Mesenchymal stem cell (in vitro differentiated cells and primary cell): ENCODE measurements at regions not wholly inside any gene's neighbourhood (a gene's known extent, or its start where the extent isn't known, plus 50 kb on each side); places are given as distances from the start of the nearest gene placed in this dataset.

Source experiments
- DNase-seq: peaks from one replicate; pipeline ENCODE4 v3.0.0-alpha.2; 2013
- H2AFZ ChIP-seq: one replicate; pipeline ENCODE4 v1.6.1; 2013; ENCODE audit warnings: low read depth, mild to moderate bottlenecking, control low read depth, inconsistent platforms, low read length, moderate library complexity
- H2AK5ac ChIP-seq: 2 replicates; pipeline ENCODE4 v1.6.1; 2013; ENCODE audit warnings: low read length, moderate library complexity, mild to moderate bottlenecking, inconsistent platforms; ENCODE audit not compliant: severe bottlenecking
- H2BK120ac ChIP-seq: one replicate; pipeline ENCODE4 v1.6.1; 2013; ENCODE audit warnings: low read depth, mild to moderate bottlenecking, inconsistent platforms, low read length, moderate library complexity
- H2BK12ac ChIP-seq, 2 experiments: one replicate each; pipeline ENCODE4 v1.6.1; 2013; ENCODE audit warnings: inconsistent platforms in 2 of 2, low read length in 2 of 2, mild to moderate bottlenecking in 2 of 2, moderate library complexity in 2 of 2, control low read depth in 1 of 2
- H2BK15ac ChIP-seq: one replicate; pipeline ENCODE4 v1.6.1; 2013; ENCODE audit warnings: mild to moderate bottlenecking, low read depth, inconsistent platforms; ENCODE audit not compliant: poor library complexity, severe bottlenecking
- H2BK5ac ChIP-seq: 2 replicates; pipeline ENCODE4 v1.6.1; 2013; ENCODE audit warnings: low read depth, mild to moderate bottlenecking, low read length, control low read depth, inconsistent platforms; ENCODE audit not compliant: poor library complexity, severe bottlenecking
- H3K14ac ChIP-seq, 2 experiments: one replicate each; pipeline ENCODE4 v1.6.1; 2013; ENCODE audit warnings: inconsistent platforms in 2 of 2, low read length in 2 of 2, control low read depth in 1 of 2, mild to moderate bottlenecking in 1 of 2, moderate library complexity in 1 of 2
- H3K18ac ChIP-seq, 2 experiments: one replicate each; pipeline ENCODE4 v1.6.1; 2013; ENCODE audit warnings: inconsistent platforms in 2 of 2, low read length in 2 of 2, control low read depth in 1 of 2, low read depth in 1 of 2, mild to moderate bottlenecking in 1 of 2
- H3K23ac ChIP-seq, 2 experiments: one replicate each; pipeline ENCODE4 v1.6.1; 2013; ENCODE audit warnings: inconsistent platforms in 2 of 2, low read length in 2 of 2, mild to moderate bottlenecking in 2 of 2, moderate library complexity in 2 of 2, control low read depth in 1 of 2
- H3K27ac ChIP-seq: 2 replicates; pipeline ENCODE4 v1.5.1; 2013; ENCODE audit warnings: mild to moderate bottlenecking, moderate library complexity, low read length, control low read depth, inconsistent platforms; ENCODE audit not compliant: poor library complexity, severe bottlenecking
- H3K27me3 ChIP-seq, 2 experiments: 2 replicates each; pipeline versions ENCODE4 v1.6.1 to v1.7.0; 2013; ENCODE audit warnings: low read length in 2 of 2, mild to moderate bottlenecking in 2 of 2, moderate library complexity in 2 of 2, control low read depth in 1 of 2, inconsistent platforms in 1 of 2; ENCODE audit not compliant: control insufficient read depth in 1 of 2, insufficient read depth in 1 of 2
- H3K36me3 ChIP-seq, 2 experiments: 2 replicates each; pipeline versions ENCODE4 v1.6.1 to v1.7.0; 2013; ENCODE audit warnings: low read length in 2 of 2, control low read depth in 1 of 2, inconsistent platforms in 1 of 2, low read depth in 1 of 2, mild to moderate bottlenecking in 1 of 2; ENCODE audit not compliant: insufficient read depth in 2 of 2, control insufficient read depth in 1 of 2
- H3K4ac ChIP-seq, 2 experiments: one replicate each; pipeline ENCODE4 v1.6.1; 2013; ENCODE audit warnings: inconsistent platforms in 2 of 2, low read length in 2 of 2, mild to moderate bottlenecking in 2 of 2, moderate library complexity in 2 of 2, control low read depth in 1 of 2, low read depth in 1 of 2
- H3K4me1 ChIP-seq: 2 replicates; pipeline ENCODE4 v1.6.1; 2013; ENCODE audit warnings: low read depth, low read length, control low read depth; ENCODE audit not compliant: control insufficient read depth, insufficient read depth
- H3K4me2 ChIP-seq: 2 replicates; pipeline ENCODE4 v1.6.1; 2013; ENCODE audit warnings: low read length, mild to moderate bottlenecking, inconsistent platforms; ENCODE audit not compliant: poor library complexity, severe bottlenecking
- H3K4me3 ChIP-seq, 2 experiments: 2 replicates each; pipeline versions ENCODE4 v1.5.1 to v1.7.0; 2013; ENCODE audit warnings: low read length in 2 of 2, mild to moderate bottlenecking in 2 of 2, control low read depth in 1 of 2, low read depth in 1 of 2; ENCODE audit not compliant: insufficient read depth in 1 of 2
- H3K79me1 ChIP-seq: replicated peaks from 2 replicates; pipeline ENCODE4 v1.6.1; 2013; ENCODE audit warnings: mild to moderate bottlenecking, control low read depth, low read length, inconsistent platforms; ENCODE audit not compliant: poor library complexity, severe bottlenecking
- H3K9ac ChIP-seq: 2 replicates; pipeline ENCODE4 v1.7.0; 2013; ENCODE audit warnings: mild to moderate bottlenecking, low read length, moderate library complexity
- H3K9me3 ChIP-seq: 2 replicates; pipeline ENCODE4 v1.7.0; 2013; ENCODE audit warnings: mild to moderate bottlenecking, low read length; ENCODE audit not compliant: control insufficient read depth
- H4K8ac ChIP-seq: one replicate; pipeline ENCODE4 v1.6.1; 2013; ENCODE audit warnings: inconsistent platforms, mild to moderate bottlenecking, low read length, moderate library complexity
- H4K91ac ChIP-seq: one replicate; pipeline ENCODE4 v1.6.1; 2013; ENCODE audit warnings: mild to moderate bottlenecking, low read length, inconsistent platforms
- WGBS: methylation state at CpG from one replicate; pipeline ENCODE4 v1.1.7; 2013; ENCODE audit warnings: mixed read lengths; 5-methylcytosine and 5-hydroxymethylcytosine counted together

- Histone ChIP-seq H3K27ac (no peak overlapping the region), H4K91ac (no peak overlapping the region), H3K9me3 (no peaks in the 10 kb centered on the region), H3K4me3 (no peak overlapping the region), H3K14ac (no peak overlapping the region), H3K18ac (no peak overlapping the region), H2AK5ac (no peak overlapping the region), H3K4me2 (no peak overlapping the region), H3K23ac (no peak overlapping the region), H2BK12ac (no peak overlapping the region), H3K4ac (no peak overlapping the region), H2AFZ (no peak overlapping the region), H3K79me1 (no peaks in the 10 kb centered on the region), H2BK5ac (no peak overlapping the region), H4K8ac (no peak overlapping the region), H3K36me3 (no peaks in the 10 kb centered on the region), H2BK15ac (no peak overlapping the region), H3K9ac (no peak overlapping the region), H3K4me1 (no peaks in the 10 kb centered on the region), H2BK120ac (no peak overlapping the region), H3K27me3 (no peaks in the 10 kb centered on the region)
- 100% methylated on average over 2 of the region's 2 CpGs for WGBS
- DNase-seq, result no peak
Measured at GRCh38 chr2:75333646-75334045, 134.3 kb upstream of the TACR1 start.

DNA sequence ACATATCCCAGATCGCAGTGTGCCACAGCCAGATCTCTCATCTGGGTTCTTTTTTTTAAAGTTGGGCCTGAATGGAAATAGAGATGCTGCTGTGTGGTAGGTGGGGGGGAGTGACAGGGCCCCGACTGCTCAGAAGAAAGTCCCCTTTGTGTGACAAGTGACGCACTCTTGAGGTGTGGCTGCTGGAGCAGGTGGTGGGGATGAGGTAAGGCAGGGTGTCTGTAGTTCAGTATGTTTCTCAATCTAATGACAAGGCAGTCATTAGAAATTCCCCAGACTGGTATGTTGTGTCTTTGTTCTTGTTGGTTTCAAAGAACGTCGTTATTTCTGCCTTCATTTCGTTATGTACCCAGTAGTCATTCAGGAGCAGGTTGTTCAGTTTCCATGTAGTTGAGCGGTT lies 128.8 kb upstream of the TACR1 start:
- Histone ChIP-seq H3K4me2 (no peak overlapping the region), H3K23ac (no peak overlapping the region), H3K9ac (no peak overlapping the region), H2AFZ (no peak overlapping the region), H3K18ac (no peak overlapping the region), H3K9me3 (no peaks in the 10 kb centered on the region), H3K79me1 (no peaks in the 10 kb centered on the region), H2BK120ac (no peak overlapping the region), H3K14ac (no peak overlapping the region), H4K91ac (no peak overlapping the region), H3K27ac (no peak overlapping the region), H2AK5ac (no peak overlapping the region), H2BK15ac (no peak overlapping the region), H4K8ac (no peak overlapping the region), H3K4ac (no peak overlapping the region), H2BK12ac (no peak overlapping the region), H2BK5ac (no peak overlapping the region), H3K36me3 (no peaks in the 10 kb centered on the region), H3K27me3 (no peaks in the 10 kb centered on the region), H3K4me3 (no peak overlapping the region), H3K4me1 (no peaks in the 10 kb centered on the region)
- WGBS, result 89% methylated on average over 3 of the region's 7 CpGs
- DNase-seq, result no peak

GRCh38 chr2:75327334-75327733 lies 128.0 kb upstream of the TACR1 start:
- WGBS, result 47% methylated on average over 6 of the region's 7 CpGs
- H3K9me3 ChIP-seq, result no peaks in the 10 kb centered on the region
- H3K4me1 ChIP-seq, result no peaks in the 10 kb centered on the region
- H4K8ac ChIP-seq, result no peak overlapping the region
- H3K23ac ChIP-seq, result no peak overlapping the region
- no peaks in the 10 kb centered on the region for H3K36me3 ChIP-seq
- no peak overlapping the region for H3K4me2 ChIP-seq
- H2BK5ac ChIP-seq, result no peak overlapping the region
- no peak overlapping the region for H3K9ac ChIP-seq
- H2BK120ac ChIP-seq, result no peak overlapping the region
- H3K4me3 ChIP-seq, result no peak overlapping the region
- no peak overlapping the region for H3K27ac ChIP-seq
- no peak overlapping the region for H3K4ac ChIP-seq
- no peak overlapping the region for H2AK5ac ChIP-seq
- H3K14ac ChIP-seq, result no peak overlapping the region
- no peak overlapping the region for H3K18ac ChIP-seq
- no peak overlapping the region for H2BK12ac ChIP-seq
- no peak overlapping the region for H4K91ac ChIP-seq
- no peaks in the 10 kb centered on the region for H3K27me3 ChIP-seq
- DNase-seq, result no peak
- H3K79me1 ChIP-seq, result no peaks in the 10 kb centered on the region
- no peak overlapping the region for H2AFZ ChIP-seq
- H2BK15ac ChIP-seq, result no peak overlapping the region

DNA sequence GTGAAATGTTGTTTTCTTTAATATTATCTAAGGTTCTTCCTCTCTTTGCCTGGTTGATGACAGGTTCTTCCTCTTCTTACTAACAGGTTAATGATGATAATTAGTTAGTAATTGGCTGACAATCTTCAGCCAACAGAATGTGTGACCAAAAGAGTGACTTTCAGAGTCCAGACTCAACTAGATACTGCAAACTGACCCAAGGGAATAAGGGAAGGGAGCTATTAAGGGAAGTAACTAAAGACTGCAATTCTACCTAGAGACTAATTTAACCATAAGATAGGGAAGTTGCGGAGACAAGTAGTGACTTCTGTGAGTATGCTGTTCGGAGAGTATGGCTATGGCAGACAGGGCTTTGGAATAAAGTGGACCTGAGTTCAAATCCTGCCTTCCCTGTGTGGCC lies 127.3 kb upstream of the TACR1 start:
- Histone ChIP-seq H2BK12ac (no peak overlapping the region), H3K18ac (no peak overlapping the region), H3K36me3 (no peaks in the 10 kb centered on the region), H3K79me1 (no peaks in the 10 kb centered on the region), H4K91ac (no peak overlapping the region), H3K9ac (no peak overlapping the region), H3K4me2 (no peak overlapping the region), H3K23ac (no peak overlapping the region), H3K4me1 (no peaks in the 10 kb centered on the region), H3K4me3 (no peak overlapping the region), H2AFZ (no peak overlapping the region), H3K4ac (no peak overlapping the region), H2BK15ac (no peak overlapping the region), H3K27me3 (no peaks in the 10 kb centered on the region), H4K8ac (no peak overlapping the region), H2BK5ac (no peak overlapping the region), H2BK120ac (no peak overlapping the region), H2AK5ac (no peak overlapping the region), H3K27ac (no peak overlapping the region), H3K9me3 (no peaks in the 10 kb centered on the region), H3K14ac (no peak overlapping the region)
- no peak for DNase-seq
- 100% methylated on average over 2 of the region's 2 CpGs for WGBS
